ENCODE measurements at regions not wholly inside any gene's neighbourhood (a gene's known extent, or its start where the extent isn't known, plus 50 kb on each side); places are given as distances from the start of the nearest gene placed in this dataset.

- DNase-seq (ENCODE audit: low read depth), result no peak
- TF ChIP-seq, protein P1, sequence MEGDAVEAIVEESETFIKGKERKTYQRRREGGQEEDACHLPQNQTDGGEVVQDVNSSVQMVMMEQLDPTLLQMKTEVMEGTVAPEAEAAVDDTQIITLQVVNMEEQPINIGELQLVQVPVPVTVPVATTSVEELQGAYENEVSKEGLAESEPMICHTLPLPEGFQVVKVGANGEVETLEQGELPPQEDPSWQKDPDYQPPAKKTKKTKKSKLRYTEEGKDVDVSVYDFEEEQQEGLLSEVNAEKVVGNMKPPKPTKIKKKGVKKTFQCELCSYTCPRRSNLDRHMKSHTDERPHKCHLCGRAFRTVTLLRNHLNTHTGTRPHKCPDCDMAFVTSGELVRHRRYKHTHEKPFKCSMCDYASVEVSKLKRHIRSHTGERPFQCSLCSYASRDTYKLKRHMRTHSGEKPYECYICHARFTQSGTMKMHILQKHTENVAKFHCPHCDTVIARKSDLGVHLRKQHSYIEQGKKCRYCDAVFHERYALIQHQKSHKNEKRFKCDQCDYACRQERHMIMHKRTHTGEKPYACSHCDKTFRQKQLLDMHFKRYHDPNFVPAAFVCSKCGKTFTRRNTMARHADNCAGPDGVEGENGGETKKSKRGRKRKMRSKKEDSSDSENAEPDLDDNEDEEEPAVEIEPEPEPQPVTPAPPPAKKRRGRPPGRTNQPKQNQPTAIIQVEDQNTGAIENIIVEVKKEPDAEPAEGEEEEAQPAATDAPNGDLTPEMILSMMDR (IDR thresholded peaks at IDR 0.05; ENCODE audit: insufficient read depth, low read depth, low read length, missing control alignments), result no peak
- no peak overlapping the region for H3K4me3 ChIP-seq (ENCODE audit: low read length)
Measured at GRCh38 chr14:76272774-76273173, 103.2 kb upstream of the ESRRB start.

DNA sequence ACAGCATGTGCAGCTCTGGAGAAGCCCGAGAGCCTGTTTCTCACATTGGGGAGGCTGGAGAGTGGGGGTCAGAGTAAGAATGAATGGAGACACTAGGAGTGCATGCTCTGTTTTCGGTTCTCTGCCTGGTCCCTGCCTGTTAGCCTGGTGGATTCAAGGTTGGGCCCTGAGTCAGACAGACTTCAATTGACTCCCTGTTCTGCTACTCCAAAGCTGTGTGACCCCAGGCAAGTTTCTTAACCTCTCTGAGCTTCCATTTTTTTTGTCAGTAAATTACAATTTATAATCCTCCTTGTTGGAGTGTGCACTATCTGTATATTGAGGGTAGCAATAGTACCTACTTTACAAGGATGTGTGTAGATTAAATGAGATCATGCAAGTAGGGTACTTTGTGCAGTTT is 102.6 kb upstream of the ESRRB start:
- no peak overlapping the region for H3K4me3 ChIP-seq (ENCODE audit: low read length)
- TF ChIP-seq, protein P1 (IDR thresholded peaks at IDR 0.05; ENCODE audit: insufficient read depth, low read depth, low read length, missing control alignments), result no peak
- DNase-seq (ENCODE audit: low read depth), result no peak

GRCh38 chr14:76274324-76274723 is 101.6 kb upstream of the ESRRB start:
- TF ChIP-seq, protein P1 (IDR thresholded peaks at IDR 0.05; ENCODE audit: insufficient read depth, low read depth, low read length, missing control alignments), result no peak
- no peak for DNase-seq (ENCODE audit: low read depth)
- H3K4me3 ChIP-seq (ENCODE audit: low read length), result no peak overlapping the region

GRCh38 chr14:76277586-76278130 is 98.3 kb upstream of the ESRRB start:
- TF ChIP-seq, protein P1 (IDR thresholded peaks at IDR 0.05; ENCODE audit: insufficient read depth, low read depth, low read length, missing control alignments), result no peak
- no peak for DNase-seq (ENCODE audit: low read depth)
- no peak overlapping the region for H3K4me3 ChIP-seq (ENCODE audit: low read length)

DNA sequence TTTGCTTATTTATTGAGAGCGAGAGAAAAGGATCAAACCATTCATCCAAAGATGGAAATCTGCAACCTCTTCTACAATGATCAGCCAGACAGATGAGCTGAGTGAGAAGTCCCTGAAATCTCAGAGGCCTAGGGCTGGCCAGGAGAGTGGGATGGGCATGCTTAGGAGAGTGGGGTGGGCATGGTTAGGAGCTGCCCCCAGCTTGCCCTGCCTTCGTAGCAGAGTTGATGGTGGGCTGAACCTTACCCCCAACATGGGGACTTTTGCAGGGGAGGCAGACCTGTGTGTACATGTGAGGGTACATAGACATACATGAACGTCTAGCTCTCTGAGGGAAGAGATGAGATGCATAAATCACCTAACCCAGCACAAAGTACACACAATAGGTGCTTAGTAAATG is 95.7 kb upstream of the ESRRB start:
- no peak for DNase-seq (ENCODE audit: low read depth)
- TF ChIP-seq, protein P1 (IDR thresholded peaks at IDR 0.05; ENCODE audit: insufficient read depth, low read depth, low read length, missing control alignments), result no peak

DNA sequence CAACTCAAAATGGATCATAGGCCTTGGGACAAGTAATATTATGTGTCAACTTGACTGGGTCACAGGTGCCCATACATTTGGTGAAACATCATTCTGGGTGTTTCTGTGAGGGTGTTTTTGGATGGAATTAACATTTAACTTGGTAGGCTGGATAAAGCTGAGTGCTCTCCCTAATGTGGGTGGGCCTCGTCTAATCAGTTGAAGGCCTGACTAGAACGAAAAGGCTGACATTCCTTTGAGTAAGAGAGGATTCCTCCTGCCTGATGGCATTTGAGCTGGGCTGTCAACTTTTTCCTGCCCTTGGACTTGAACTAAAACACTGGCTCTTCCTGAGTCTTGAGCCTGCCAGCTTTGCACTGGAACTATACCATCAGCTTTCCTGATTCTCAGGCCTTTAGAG is 93.4 kb upstream of the ESRRB start:
- DNase-seq (ENCODE audit: low read depth), result no peak
- no peak overlapping the region for H3K4me3 ChIP-seq (ENCODE audit: low read length)
- TF ChIP-seq, protein P1 (IDR thresholded peaks at IDR 0.05; ENCODE audit: insufficient read depth, low read depth, low read length, missing control alignments), result no peak

More for the DNA sequence above, 95.7 kb upstream of the ESRRB start:
- H3K4me3 ChIP-seq (ENCODE audit: low read length), result no peak overlapping the region

- TF ChIP-seq, protein P1 (IDR thresholded peaks at IDR 0.05; ENCODE audit: insufficient read depth, low read depth, low read length, missing control alignments), result no peak
- no peak overlapping the region for H3K4me3 ChIP-seq (ENCODE audit: low read length)
- DNase-seq (ENCODE audit: low read depth), result no peak
Measured at GRCh38 chr14:76287063-76287462, 88.9 kb upstream of the ESRRB start.
